ENCODE measurements at regions not wholly inside any gene's neighbourhood (a gene's known extent, or its start where the extent isn't known, plus 50 kb on each side); places are given as distances from the start of the nearest gene placed in this dataset.

DNA sequence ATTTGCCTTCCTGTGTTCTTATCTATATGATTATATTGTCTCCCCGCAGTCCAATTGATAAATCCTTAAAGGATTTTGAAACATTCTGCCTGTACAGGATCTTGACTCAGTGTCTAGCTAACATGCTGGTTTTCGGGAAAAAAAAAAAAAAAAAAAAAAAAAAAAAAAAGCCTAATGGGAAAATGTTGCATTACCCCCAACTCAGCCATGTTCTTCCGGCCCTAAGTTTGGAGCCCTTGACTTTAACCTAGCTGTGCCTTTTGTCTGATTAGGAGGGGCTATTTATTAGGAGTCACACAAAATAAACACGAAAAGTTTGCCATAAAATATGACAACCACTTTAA is 244.4 kb upstream of the TCF21 start:
- Histone ChIP-seq H4K20me1 (ENCODE audit: control insufficient read depth, extremely low read depth, insufficient read depth, low read length) (no peaks in the 10 kb centered on the region), H3K4me1 (ENCODE audit: control insufficient read depth, extremely low read depth, insufficient read depth, low read length) (peaks cover 2% of the 10 kb centered on the region), H3K9ac (ENCODE audit: insufficient read depth, low read length) (no peak overlapping the region), H3K27ac (ENCODE audit: insufficient read depth, low read length) (no peak overlapping the region), H3K4me3 (replicated peaks in 1 of 4; ENCODE audit: control extremely low read depth in 1 of 4, insufficient read depth in 1 of 4, low read depth in 3 of 4, low read length in 4 of 4) (no peak overlapping the region), H2AFZ (ENCODE audit: low read length) (no peak overlapping the region), H3K36me3 (ENCODE audit: control insufficient read depth, insufficient read depth, low read length) (no peaks in the 10 kb centered on the region), H3K9me3 (ENCODE audit: control insufficient read depth, insufficient read depth, low read depth, low read length) (no peaks in the 10 kb centered on the region), H3K4me2 (ENCODE audit: extremely low read depth, insufficient read depth, low read length) (no peak overlapping the region), H3K27me3 (ENCODE audit: control insufficient read depth, insufficient read depth, low read length) (no peaks in the 10 kb centered on the region), H3K79me2 (ENCODE audit: control insufficient read depth, insufficient read depth, low read length) (no peaks in the 10 kb centered on the region)
- no peak for DNase-seq (ENCODE audit: low read depth in 2 of 2)
- TF ChIP-seq EZH2 (IDR thresholded peaks at IDR 0.05; ENCODE audit: low read length, missing control alignments) = no peak
- TF ChIP-seq, protein P1, sequence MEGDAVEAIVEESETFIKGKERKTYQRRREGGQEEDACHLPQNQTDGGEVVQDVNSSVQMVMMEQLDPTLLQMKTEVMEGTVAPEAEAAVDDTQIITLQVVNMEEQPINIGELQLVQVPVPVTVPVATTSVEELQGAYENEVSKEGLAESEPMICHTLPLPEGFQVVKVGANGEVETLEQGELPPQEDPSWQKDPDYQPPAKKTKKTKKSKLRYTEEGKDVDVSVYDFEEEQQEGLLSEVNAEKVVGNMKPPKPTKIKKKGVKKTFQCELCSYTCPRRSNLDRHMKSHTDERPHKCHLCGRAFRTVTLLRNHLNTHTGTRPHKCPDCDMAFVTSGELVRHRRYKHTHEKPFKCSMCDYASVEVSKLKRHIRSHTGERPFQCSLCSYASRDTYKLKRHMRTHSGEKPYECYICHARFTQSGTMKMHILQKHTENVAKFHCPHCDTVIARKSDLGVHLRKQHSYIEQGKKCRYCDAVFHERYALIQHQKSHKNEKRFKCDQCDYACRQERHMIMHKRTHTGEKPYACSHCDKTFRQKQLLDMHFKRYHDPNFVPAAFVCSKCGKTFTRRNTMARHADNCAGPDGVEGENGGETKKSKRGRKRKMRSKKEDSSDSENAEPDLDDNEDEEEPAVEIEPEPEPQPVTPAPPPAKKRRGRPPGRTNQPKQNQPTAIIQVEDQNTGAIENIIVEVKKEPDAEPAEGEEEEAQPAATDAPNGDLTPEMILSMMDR (conservative IDR thresholded peaks at IDR 0.05 in 1 of 2, IDR thresholded peaks at IDR 0.05 in 1 of 2; ENCODE audit: low read depth in 1 of 2, low read length in 2 of 2) = no peak

DNA sequence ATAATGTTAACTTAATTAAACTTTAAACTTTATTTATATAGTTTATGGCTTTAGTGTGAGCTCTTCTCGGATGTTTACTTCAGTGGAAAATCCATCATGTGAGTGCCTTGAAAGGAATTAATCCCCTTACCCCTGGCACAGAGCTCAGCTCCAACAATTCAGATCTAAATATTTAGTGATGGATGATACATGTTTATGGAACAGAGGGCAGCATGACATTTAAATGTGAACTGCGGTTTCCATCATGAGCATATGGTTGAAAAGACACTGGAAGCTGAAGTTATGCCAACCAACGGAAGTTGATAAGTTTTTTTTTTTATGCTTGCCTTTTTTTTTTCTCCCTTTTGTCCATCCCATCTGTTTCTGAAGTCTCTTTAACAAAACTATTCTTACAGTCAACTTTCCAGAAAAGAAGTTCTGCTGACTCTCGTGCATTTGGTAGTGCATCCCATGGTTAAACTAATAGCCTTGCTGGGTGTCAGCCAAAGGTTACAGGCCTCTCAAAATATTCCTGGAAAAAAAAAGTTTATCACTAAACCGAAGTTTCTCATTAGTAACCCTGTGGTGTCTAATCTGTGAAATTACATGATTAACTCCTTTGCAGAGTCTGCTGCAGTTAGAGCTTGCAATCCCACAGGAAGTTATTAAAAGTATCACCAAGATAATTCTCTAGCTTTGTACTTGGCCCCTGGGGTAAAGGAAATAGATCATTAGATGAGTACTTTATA is 243.9 kb upstream of the TCF21 start:
- Histone ChIP-seq H3K27ac (ENCODE audit: insufficient read depth, low read length) (peak overlapping the region; percentile 14), H3K79me2 (ENCODE audit: control insufficient read depth, insufficient read depth, low read length) (no peaks in the 10 kb centered on the region), H3K4me1 (ENCODE audit: control insufficient read depth, extremely low read depth, insufficient read depth, low read length) (peaks cover 2% of the 10 kb centered on the region), H3K36me3 (ENCODE audit: control insufficient read depth, insufficient read depth, low read length) (no peaks in the 10 kb centered on the region), H4K20me1 (ENCODE audit: control insufficient read depth, extremely low read depth, insufficient read depth, low read length) (no peaks in the 10 kb centered on the region), H3K4me3 (replicated peaks in 1 of 4; ENCODE audit: control extremely low read depth in 1 of 4, insufficient read depth in 1 of 4, low read depth in 3 of 4, low read length in 4 of 4) (no peak overlapping the region), H3K27me3 (ENCODE audit: control insufficient read depth, insufficient read depth, low read length) (no peaks in the 10 kb centered on the region), H2AFZ (ENCODE audit: low read length) (no peak overlapping the region), H3K9ac (ENCODE audit: insufficient read depth, low read length) (no peak overlapping the region), H3K9me3 (ENCODE audit: control insufficient read depth, insufficient read depth, low read depth, low read length) (no peaks in the 10 kb centered on the region), H3K4me2 (ENCODE audit: extremely low read depth, insufficient read depth, low read length) (peak overlapping the region; percentile 37)
- TF ChIP-seq, protein P1 (conservative IDR thresholded peaks at IDR 0.05 in 1 of 2, IDR thresholded peaks at IDR 0.05 in 1 of 2; ENCODE audit: low read depth in 1 of 2, low read length in 2 of 2) = no peak
- no peak for TF ChIP-seq EZH2 (IDR thresholded peaks at IDR 0.05; ENCODE audit: low read length, missing control alignments)
- DNase-seq (ENCODE audit: low read depth in 2 of 2) = peak; percentile 86 to 96

DNA sequence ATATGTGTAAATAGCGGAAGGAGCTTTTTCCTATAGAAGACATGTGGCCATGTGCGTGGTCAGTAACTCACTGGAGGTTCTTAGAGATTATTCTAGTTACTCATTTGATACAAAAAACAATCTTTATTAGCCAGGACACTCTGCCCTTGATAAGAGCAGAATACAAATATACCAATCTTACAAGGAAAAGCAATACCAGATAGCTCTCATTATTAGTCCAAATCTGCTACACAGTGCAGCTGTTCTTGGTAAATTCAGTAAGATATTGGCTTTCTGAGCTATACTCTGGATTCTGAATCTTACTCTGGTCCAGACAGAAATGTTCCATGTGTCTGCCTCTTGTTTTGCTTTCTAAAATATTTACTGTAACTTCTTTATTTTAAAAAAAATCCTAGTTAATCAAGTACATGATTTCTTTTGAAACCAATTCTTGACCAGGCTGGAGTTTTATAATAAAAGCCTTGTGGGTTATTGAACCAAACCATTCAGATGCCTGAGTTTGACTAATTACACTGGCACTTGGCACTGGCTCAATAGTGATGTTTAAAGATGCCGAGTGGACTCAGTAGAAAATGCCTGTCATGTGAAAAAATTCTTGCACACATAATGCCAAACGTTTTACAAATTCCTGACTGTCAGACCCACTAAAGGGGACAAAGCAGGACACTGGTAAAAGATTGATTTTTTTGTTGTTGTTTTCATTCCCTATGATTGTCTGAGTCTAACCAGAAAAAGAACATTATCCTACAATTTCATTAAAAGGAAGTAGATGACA is 242.8 kb upstream of the TCF21 start:
- Histone ChIP-seq H3K36me3 (ENCODE audit: control insufficient read depth, insufficient read depth, low read length) (no peaks in the 10 kb centered on the region), H3K4me2 (ENCODE audit: extremely low read depth, insufficient read depth, low read length) (peak overlapping the region; percentile 5), H3K27ac (ENCODE audit: insufficient read depth, low read length) (no peak overlapping the region), H3K4me1 (ENCODE audit: control insufficient read depth, extremely low read depth, insufficient read depth, low read length) (peaks cover 2% of the 10 kb centered on the region), H3K9ac (ENCODE audit: insufficient read depth, low read length) (no peak overlapping the region), H3K4me3 (replicated peaks in 1 of 4; ENCODE audit: control extremely low read depth in 1 of 4, insufficient read depth in 1 of 4, low read depth in 3 of 4, low read length in 4 of 4) (no peak overlapping the region), H3K9me3 (ENCODE audit: control insufficient read depth, insufficient read depth, low read depth, low read length) (no peaks in the 10 kb centered on the region), H3K27me3 (ENCODE audit: control insufficient read depth, insufficient read depth, low read length) (no peaks in the 10 kb centered on the region), H4K20me1 (ENCODE audit: control insufficient read depth, extremely low read depth, insufficient read depth, low read length) (no peaks in the 10 kb centered on the region), H2AFZ (ENCODE audit: low read length) (no peak overlapping the region), H3K79me2 (ENCODE audit: control insufficient read depth, insufficient read depth, low read length) (no peaks in the 10 kb centered on the region)
- no peak for TF ChIP-seq EZH2 (IDR thresholded peaks at IDR 0.05; ENCODE audit: low read length, missing control alignments)
- TF ChIP-seq, protein P1 (conservative IDR thresholded peaks at IDR 0.05 in 1 of 2, IDR thresholded peaks at IDR 0.05 in 1 of 2; ENCODE audit: low read depth in 1 of 2, low read length in 2 of 2) = no peak
- peak; percentile 46 to 86 for DNase-seq (ENCODE audit: low read depth in 2 of 2)

Measured in fibroblast of lung (primary cell).